ENCODE measurements at regions not wholly inside any gene's neighbourhood (a gene's known extent, or its start where the extent isn't known, plus 50 kb on each side); places are given as distances from the start of the nearest gene placed in this dataset.

DNA sequence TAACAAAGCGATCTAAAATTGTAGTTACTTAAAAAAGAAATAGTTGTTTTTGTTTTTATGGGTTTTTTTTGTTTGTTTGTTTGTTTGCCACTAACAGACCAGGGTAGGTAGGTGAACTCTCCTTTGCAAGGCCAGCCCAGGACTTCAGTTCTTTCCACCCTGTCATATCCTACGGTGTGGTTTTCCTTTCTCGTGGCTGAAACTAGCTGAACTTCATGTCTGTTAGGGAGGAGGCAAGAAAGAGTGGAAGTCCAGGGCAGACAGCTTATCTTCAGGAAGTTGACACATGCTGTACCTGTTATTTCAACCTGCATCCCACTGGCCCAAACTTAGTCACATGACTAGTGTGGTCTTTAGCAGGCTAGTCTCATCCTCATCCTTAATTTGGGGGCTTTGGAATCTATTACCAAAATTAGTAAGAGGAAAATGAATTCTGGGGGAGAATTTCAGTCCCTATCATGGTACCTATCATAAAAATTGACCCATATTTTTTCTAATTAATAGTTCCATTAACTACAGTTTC, 62.9 kb upstream of the LRRC7 start:
- TF ChIP-seq CREB1 (CRISPR knock-in tag; IDR thresholded peaks at IDR 0.05) (no peak), GABPB1 (CRISPR knock-in tag; IDR thresholded peaks at IDR 0.05) (no peak), TEAD4 (CRISPR knock-in tag; IDR thresholded peaks at IDR 0.05) (no peak), FOXP1 (CRISPR knock-in tag; IDR thresholded peaks at IDR 0.05; ENCODE audit: borderline replicate concordance) (no peak), ETV6 (CRISPR knock-in tag; IDR thresholded peaks at IDR 0.05) (no peak), NR3C1 (CRISPR knock-in tag; conservative IDR thresholded peaks at IDR 0.05; ENCODE audit: low read depth) (no peak), NR1H2 (CRISPR knock-in tag; IDR thresholded peaks at IDR 0.05) (no peak), RELA (CRISPR knock-in tag; IDR thresholded peaks at IDR 0.05; ENCODE audit: borderline replicate concordance) (no peak), FOXK1 (CRISPR knock-in tag; IDR thresholded peaks at IDR 0.05) (no peak), NFATC4 (CRISPR knock-in tag; IDR thresholded peaks at IDR 0.05) (no peak), ATF1 (CRISPR knock-in tag; IDR thresholded peaks at IDR 0.05) (no peak)
- TF ChIP-seq, protein P1, sequence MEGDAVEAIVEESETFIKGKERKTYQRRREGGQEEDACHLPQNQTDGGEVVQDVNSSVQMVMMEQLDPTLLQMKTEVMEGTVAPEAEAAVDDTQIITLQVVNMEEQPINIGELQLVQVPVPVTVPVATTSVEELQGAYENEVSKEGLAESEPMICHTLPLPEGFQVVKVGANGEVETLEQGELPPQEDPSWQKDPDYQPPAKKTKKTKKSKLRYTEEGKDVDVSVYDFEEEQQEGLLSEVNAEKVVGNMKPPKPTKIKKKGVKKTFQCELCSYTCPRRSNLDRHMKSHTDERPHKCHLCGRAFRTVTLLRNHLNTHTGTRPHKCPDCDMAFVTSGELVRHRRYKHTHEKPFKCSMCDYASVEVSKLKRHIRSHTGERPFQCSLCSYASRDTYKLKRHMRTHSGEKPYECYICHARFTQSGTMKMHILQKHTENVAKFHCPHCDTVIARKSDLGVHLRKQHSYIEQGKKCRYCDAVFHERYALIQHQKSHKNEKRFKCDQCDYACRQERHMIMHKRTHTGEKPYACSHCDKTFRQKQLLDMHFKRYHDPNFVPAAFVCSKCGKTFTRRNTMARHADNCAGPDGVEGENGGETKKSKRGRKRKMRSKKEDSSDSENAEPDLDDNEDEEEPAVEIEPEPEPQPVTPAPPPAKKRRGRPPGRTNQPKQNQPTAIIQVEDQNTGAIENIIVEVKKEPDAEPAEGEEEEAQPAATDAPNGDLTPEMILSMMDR (IDR thresholded peaks at IDR 0.05): no peak
- TF ChIP-seq, protein P2, sequence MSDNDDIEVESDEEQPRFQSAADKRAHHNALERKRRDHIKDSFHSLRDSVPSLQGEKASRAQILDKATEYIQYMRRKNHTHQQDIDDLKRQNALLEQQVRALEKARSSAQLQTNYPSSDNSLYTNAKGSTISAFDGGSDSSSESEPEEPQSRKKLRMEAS (CRISPR knock-in tag; IDR thresholded peaks at IDR 0.05): no peak
- TF ChIP-seq, protein P3, sequence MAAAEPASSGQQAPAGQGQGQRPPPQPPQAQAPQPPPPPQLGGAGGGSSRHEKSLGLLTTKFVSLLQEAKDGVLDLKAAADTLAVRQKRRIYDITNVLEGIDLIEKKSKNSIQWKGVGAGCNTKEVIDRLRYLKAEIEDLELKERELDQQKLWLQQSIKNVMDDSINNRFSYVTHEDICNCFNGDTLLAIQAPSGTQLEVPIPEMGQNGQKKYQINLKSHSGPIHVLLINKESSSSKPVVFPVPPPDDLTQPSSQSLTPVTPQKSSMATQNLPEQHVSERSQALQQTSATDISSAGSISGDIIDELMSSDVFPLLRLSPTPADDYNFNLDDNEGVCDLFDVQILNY (CRISPR knock-in tag; IDR thresholded peaks at IDR 0.05): no peak

All from WTC11 (cell line).